Ascending aorta (tissue), 2 donors: ENCODE measurements at regions not wholly inside any gene's neighbourhood (a gene's known extent, or its start where the extent isn't known, plus 50 kb on each side); places are given as distances from the start of the nearest gene placed in this dataset.

Experiments used
- DNase-seq, 2 donors: peaks; one replicate each; pipeline ENCODE4 v3.0.0-alpha.2; 2019; ENCODE audit warnings: low spot score in 2 of 2
- H3K27ac ChIP-seq, 2 donors: fragments of 200-600 bp; sonication (generic); one replicate each; pipeline ENCODE4 v1.5.1; 2016 to 2017; ENCODE audit warnings: mild to moderate bottlenecking in 1 of 2
- H3K27me3 ChIP-seq: fragments of 200-600 bp; sonication (generic); one replicate; pipeline ENCODE4 v1.5.1; 2017
- H3K36me3 ChIP-seq, 2 donors: fragments of 200-600 bp; sonication (generic); one replicate each; pipeline ENCODE4 v1.5.1; 2016
- H3K4me1 ChIP-seq, 2 donors: fragments of 200-600 bp; sonication (generic); one replicate each; pipeline ENCODE4 v1.5.1; 2016 to 2017; ENCODE audit warnings: mild to moderate bottlenecking in 1 of 2
- H3K4me3 ChIP-seq, 2 donors: fragments of 200-600 bp; sonication (generic); one replicate each; pipeline ENCODE4 v1.5.1; 2016 to 2017; ENCODE audit warnings: mild to moderate bottlenecking in 1 of 2
- H3K9me3 ChIP-seq, 2 donors: fragments of 200-600 bp; sonication (generic); one replicate each; pipeline ENCODE4 v1.5.1; 2016
- CTCF ChIP-seq, 3 experiments: fragments of 200-600 bp in 2 of 3; fragments of 450-650 bp in 1 of 3; sonication (generic) in 2 of 3; IDR thresholded peaks; one replicate each; pipeline ENCODE4 v1.5.1; 2016 to 2019; ENCODE audit warnings: antibody characterized with exemption in 3 of 3, mild to moderate bottlenecking in 1 of 3, moderate library complexity in 1 of 3
- intact Hi-C: fragments of 100-400 bp; cut with DNase I; formaldehyde crosslinking; loops from one replicate; pipeline ENCODE4 v1.15.1; 2023

- Histone ChIP-seq H3K4me1 (peaks cover 0 to 2% of the 10 kb centered on the region in 2 donors), H3K4me3 (no peak overlapping the region), H3K9me3 (no peaks in the 10 kb centered on the region), H3K36me3 (no peaks in the 10 kb centered on the region), H3K27me3 (no peaks in the 10 kb centered on the region), H3K27ac (no peak overlapping the region)
- no peak for DNase-seq
- intact Hi-C loops: no loop called here
- TF ChIP-seq CTCF (IDR thresholded peaks at IDR 0.05): no peak
Observed at GRCh38 chr7:118572604-118573003, 348.1 kb downstream of the ANKRD7 start.

- no peaks in the 10 kb centered on the region for H3K27me3 ChIP-seq
- H3K9me3 ChIP-seq: no peaks in the 10 kb centered on the region
- no peak for DNase-seq
- no peak for TF ChIP-seq CTCF (IDR thresholded peaks at IDR 0.05)
- no peak overlapping the region for H3K4me3 ChIP-seq
- intact Hi-C loops: no loop called here
- no peak overlapping the region for H3K27ac ChIP-seq
- no peaks in the 10 kb centered on the region for H3K36me3 ChIP-seq
- H3K4me1 ChIP-seq: peaks cover 0 to 2% of the 10 kb centered on the region in 2 donors
Observed at GRCh38 chr7:118573085-118573484, 348.6 kb downstream of the ANKRD7 start.

- Histone ChIP-seq H3K27me3 (no peaks in the 10 kb centered on the region), H3K4me3 (no peak overlapping the region), H3K36me3 (no peaks in the 10 kb centered on the region), H3K9me3 (no peaks in the 10 kb centered on the region), H3K27ac (peak overlapping the region in 1 of 2 donors; percentile 19), H3K4me1 (peaks cover 0 to 2% of the 10 kb centered on the region in 2 donors)
- TF ChIP-seq CTCF (IDR thresholded peaks at IDR 0.05): no peak
- intact Hi-C loops: no loop called here
- no peak for DNase-seq
Observed at GRCh38 chr7:118575393-118575948, 351.0 kb downstream of the ANKRD7 start.

- Histone ChIP-seq H3K27me3 (no peaks in the 10 kb centered on the region), H3K36me3 (no peaks in the 10 kb centered on the region), H3K9me3 (no peaks in the 10 kb centered on the region), H3K4me3 (no peak overlapping the region), H3K27ac (no peak overlapping the region), H3K4me1 (no peaks in the 10 kb centered on the region)
- intact Hi-C loops: no loop called here
- DNase-seq: no peak
- no peak for TF ChIP-seq CTCF (IDR thresholded peaks at IDR 0.05)
Observed at GRCh38 chr7:118580743-118581382, 356.4 kb downstream of the ANKRD7 start.

GRCh38 chr7:118583641-118584040 lies 359.1 kb downstream of the ANKRD7 start:
- H3K9me3 ChIP-seq: no peaks in the 10 kb centered on the region
- no peaks in the 10 kb centered on the region for H3K27me3 ChIP-seq
- intact Hi-C loops: no loop called here
- no peak overlapping the region for H3K4me3 ChIP-seq
- H3K27ac ChIP-seq: no peak overlapping the region
- no peaks in the 10 kb centered on the region for H3K36me3 ChIP-seq
- no peak for TF ChIP-seq CTCF (IDR thresholded peaks at IDR 0.05)
- DNase-seq: no peak
- H3K4me1 ChIP-seq: no peaks in the 10 kb centered on the region
